HCT116 (cell line): ENCODE measurements at regions not wholly inside any gene's neighbourhood (a gene's known extent, or its start where the extent isn't known, plus 50 kb on each side); places are given as distances from the start of the nearest gene placed in this dataset.

Source experiments
- ATF3 ChIP-seq: IDR thresholded peaks from 2 replicates; pipeline ENCODE4 v1.6.1; 2012
- EZH2 ChIP-seq: fragments of 200-600 bp; sonication (generic); IDR thresholded peaks from 2 replicates; pipeline ENCODE4 v1.6.1; 2017; ENCODE audit warnings: antibody characterized with exemption, mixed run types
- FOSL1 ChIP-seq: IDR thresholded peaks from 2 replicates; pipeline ENCODE4 v1.6.1; 2012; ENCODE audit warnings: low read depth
- JUND ChIP-seq: IDR thresholded peaks from 2 replicates; pipeline ENCODE4 v1.6.1; 2012
- POLR2A ChIP-seq: IDR thresholded peaks from 2 replicates; pipeline ENCODE4 v1.7.0; 2011; ENCODE audit warnings: borderline replicate concordance; ENCODE audit not compliant: insufficient read depth, insufficient read length; ENCODE audit errors: extremely low read depth
- TF ChIP-seq, protein P1 (sequence below), 3 experiments: fragments of 200-600 bp in 1 of 3; sonication (generic) in 1 of 3; IDR thresholded peaks in 2 of 3; conservative IDR thresholded peaks in 1 of 3; 2 replicates each; pipeline ENCODE4 v1.5.1; 2012 to 2017; ENCODE audit warnings: low read depth in 2 of 3, low read length in 2 of 3, antibody characterized with exemption in 1 of 3, borderline replicate concordance in 1 of 3, control low read depth in 1 of 3, mild to moderate bottlenecking in 1 of 3, mixed read lengths in 1 of 3, mixed run types in 1 of 3, moderate library complexity in 1 of 3; ENCODE audit not compliant: insufficient read depth in 1 of 3

DNA sequence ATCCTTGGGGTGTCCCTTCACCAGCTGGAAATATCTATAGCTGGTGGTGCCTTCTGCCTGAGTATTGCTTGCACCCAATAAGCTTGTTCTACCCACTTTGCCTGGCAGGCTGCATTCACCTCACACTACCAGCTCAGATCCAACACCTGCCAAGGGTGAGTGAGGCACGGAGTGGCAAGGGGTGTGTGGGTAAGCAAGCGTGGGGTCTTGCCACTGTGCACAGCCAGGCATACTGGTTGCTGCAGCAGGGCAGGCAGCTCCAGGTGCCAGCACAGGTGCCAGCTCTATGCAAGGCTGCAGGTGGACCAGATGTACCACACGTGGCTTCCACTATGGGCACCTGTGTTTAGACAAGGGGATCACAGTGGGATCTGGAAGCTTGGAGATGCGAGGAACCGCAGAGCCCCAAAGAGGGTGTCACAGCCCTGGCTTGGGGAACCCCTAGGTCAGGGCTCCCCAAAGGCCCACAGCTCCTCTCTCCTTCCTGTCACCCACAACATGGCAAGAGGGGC lies 167.7 kb upstream of the MRPS30 start:
- TF ChIP-seq, protein P1, sequence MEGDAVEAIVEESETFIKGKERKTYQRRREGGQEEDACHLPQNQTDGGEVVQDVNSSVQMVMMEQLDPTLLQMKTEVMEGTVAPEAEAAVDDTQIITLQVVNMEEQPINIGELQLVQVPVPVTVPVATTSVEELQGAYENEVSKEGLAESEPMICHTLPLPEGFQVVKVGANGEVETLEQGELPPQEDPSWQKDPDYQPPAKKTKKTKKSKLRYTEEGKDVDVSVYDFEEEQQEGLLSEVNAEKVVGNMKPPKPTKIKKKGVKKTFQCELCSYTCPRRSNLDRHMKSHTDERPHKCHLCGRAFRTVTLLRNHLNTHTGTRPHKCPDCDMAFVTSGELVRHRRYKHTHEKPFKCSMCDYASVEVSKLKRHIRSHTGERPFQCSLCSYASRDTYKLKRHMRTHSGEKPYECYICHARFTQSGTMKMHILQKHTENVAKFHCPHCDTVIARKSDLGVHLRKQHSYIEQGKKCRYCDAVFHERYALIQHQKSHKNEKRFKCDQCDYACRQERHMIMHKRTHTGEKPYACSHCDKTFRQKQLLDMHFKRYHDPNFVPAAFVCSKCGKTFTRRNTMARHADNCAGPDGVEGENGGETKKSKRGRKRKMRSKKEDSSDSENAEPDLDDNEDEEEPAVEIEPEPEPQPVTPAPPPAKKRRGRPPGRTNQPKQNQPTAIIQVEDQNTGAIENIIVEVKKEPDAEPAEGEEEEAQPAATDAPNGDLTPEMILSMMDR (IDR thresholded peaks at IDR 0.05 in 2 of 3, conservative IDR thresholded peaks at IDR 0.05 in 1 of 3; ENCODE audit: borderline replicate concordance in 1 of 3, insufficient read depth in 1 of 3, low read depth in 2 of 3, low read length in 2 of 3), result no peak
- TF ChIP-seq POLR2A (no peak), EZH2 (no peak), FOSL1 (no peak), ATF3 (no peak), JUND (no peak)
